LNCaP clone FGC (cell line): ENCODE measurements at regions not wholly inside any gene's neighbourhood (a gene's known extent, or its start where the extent isn't known, plus 50 kb on each side); places are given as distances from the start of the nearest gene placed in this dataset.

Experiments used
- DNase-seq: peaks from one replicate; pipeline ENCODE4 v3.0.0-alpha.2; 2011; ENCODE audit warnings: low read depth
- H3K4me3 ChIP-seq: 2 replicates; pipeline ENCODE4 v1.5.1; 2011; ENCODE audit warnings: mild to moderate bottlenecking, low read depth, low read length, control low read depth
- TF ChIP-seq, protein P1 (sequence below): IDR thresholded peaks from 2 replicates; pipeline ENCODE4 v1.5.1; 2012; ENCODE audit warnings: mild to moderate bottlenecking; ENCODE audit not compliant: control insufficient read depth, insufficient read depth; ENCODE audit errors: extremely low read depth

DNA sequence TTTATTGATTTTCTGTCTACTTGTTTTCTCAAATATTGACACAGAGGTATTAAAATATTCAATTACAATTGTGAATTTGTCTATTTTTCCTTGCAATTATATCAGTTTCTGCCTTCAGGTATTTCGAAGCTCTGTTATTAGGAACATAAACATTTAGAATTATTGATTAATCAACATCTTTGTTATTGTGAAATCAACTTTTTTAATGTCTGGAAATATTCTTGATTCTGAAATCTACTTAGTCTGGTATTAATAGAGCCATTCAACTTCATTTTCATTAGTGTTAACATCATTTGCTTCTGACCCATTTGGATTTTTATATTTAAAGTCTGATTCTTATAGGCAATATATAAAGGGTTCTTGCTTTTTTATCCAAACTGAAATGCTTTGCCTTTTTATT lies 69.8 kb upstream of the CALN1 start:
- no peak for DNase-seq
- TF ChIP-seq, protein P1, sequence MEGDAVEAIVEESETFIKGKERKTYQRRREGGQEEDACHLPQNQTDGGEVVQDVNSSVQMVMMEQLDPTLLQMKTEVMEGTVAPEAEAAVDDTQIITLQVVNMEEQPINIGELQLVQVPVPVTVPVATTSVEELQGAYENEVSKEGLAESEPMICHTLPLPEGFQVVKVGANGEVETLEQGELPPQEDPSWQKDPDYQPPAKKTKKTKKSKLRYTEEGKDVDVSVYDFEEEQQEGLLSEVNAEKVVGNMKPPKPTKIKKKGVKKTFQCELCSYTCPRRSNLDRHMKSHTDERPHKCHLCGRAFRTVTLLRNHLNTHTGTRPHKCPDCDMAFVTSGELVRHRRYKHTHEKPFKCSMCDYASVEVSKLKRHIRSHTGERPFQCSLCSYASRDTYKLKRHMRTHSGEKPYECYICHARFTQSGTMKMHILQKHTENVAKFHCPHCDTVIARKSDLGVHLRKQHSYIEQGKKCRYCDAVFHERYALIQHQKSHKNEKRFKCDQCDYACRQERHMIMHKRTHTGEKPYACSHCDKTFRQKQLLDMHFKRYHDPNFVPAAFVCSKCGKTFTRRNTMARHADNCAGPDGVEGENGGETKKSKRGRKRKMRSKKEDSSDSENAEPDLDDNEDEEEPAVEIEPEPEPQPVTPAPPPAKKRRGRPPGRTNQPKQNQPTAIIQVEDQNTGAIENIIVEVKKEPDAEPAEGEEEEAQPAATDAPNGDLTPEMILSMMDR: no peak

DNA sequence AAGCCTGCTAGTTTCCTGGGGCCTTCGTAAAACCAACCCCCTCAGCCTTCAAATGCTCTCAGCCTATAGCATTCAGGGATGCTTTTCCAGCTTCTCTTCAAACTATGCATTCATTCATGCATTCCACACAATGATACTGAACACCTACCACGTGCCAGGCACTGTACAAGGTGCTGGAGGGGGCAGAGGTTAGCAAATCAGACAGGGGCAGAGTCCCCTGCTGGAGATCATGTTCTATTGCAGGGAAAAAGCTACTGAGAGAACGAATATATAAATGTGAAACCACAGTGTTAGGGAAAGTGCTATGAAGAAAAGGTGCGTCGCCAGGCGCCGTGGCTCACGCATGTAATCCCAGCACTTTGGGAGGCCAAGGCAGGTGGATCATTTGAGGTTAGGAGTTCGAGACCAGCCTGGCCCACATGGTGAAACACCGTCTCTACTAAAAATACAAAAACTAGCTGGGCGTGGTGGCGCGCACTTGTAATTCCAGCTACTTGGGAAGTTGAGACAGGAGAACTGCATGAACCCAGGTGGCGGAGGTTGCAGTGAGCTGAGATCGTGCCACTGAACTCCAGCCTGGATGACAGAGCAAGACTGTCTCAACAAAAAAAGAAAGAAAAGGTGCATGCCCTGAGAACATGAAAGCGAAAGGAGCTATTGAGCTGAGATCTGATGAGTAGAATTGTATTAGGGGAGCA lies 64.6 kb upstream of the CALN1 start:
- H3K4me3 ChIP-seq: no peak overlapping the region
- no peak for DNase-seq
- TF ChIP-seq, protein P1: no peak

More for the DNA sequence above, 69.8 kb upstream of the CALN1 start:
- no peak overlapping the region for H3K4me3 ChIP-seq

DNA sequence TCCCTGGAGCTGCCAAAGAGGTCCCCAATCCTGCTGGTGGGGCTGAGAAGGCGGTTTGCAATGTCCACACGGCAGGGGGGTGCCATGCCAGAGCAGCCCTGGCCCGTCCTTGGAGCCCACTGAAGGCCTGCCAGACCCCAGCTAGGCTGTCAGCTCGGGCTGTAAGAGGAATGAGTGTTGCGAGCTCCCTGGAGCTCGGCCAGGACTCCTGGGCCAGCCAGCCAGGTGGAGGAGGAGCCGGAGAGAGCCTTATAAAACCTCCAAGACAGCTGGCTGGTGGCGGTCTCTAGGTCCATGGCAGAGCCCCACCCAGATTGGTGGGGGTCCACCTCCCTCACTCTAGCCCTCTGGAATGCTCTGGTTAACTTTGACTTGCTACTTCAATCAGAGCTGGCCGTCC lies 55.1 kb upstream of the CALN1 start:
- no peak overlapping the region for H3K4me3 ChIP-seq
- DNase-seq: peak; percentile 8
- TF ChIP-seq, protein P1: no peak

DNA sequence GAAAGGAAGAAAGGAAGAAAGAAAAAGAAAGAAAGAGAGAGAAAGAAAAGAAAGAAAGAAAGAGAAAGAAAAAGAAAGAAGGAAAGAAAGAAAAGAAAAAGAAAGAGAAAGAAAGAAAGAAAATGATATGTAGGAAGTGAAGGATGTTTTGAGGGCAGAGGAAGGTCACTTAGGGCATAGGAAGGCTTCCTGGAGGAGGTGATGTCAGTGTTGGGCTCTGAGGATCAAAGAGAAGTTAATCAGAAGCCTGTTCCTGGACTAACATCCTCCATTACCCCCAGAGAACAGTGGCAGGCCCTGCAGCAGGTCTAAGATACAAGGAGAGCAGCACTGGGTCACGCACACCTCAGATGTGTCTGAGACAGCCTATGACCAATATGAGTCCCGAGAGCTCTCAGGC lies 54.7 kb upstream of the CALN1 start:
- TF ChIP-seq, protein P1: no peak
- no peak overlapping the region for H3K4me3 ChIP-seq
- DNase-seq: no peak

DNA sequence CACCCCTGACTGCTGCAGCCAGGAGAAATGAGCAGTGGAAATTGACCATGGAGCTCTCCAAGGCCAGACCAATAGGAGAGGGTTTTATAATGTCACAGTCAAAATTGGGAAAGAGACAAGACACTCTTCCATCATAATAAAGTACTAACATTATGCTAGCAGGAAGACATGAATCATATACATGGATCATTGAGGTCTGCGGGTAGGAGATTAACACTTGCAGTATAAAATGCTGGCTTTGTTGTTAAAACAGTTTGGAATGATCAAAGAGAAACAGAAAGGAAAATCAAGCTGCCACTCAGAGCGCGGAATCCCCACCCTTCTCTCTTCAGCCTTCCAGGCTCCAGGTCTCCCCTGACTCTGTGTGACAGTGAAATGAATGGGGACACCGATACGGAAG lies 53.4 kb upstream of the CALN1 start:
- TF ChIP-seq, protein P1: no peak
- DNase-seq: no peak
- H3K4me3 ChIP-seq: no peak overlapping the region

DNA sequence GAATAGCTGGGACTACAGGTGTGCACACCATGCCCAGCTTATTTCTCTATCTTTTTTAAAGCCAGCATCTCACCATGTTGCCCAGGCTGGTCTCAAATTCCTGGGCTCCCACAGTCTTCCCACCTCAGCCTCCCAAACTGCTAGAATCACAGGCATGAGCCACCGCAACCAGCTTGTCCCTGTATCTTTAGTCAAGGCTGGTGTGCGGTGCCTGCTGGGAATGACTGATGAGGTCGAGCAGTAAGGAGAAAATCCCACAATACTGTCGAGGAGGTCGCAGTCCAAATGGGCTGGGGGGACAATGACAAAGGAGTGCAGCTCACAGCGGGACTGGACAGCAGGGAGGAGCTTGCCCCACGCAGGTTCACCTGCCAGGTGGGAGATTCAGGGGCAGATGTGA lies 50.2 kb upstream of the CALN1 start:
- no peak for DNase-seq
- TF ChIP-seq, protein P1: no peak
- no peak overlapping the region for H3K4me3 ChIP-seq
